ENCODE measurements at regions not wholly inside any gene's neighbourhood (a gene's known extent, or its start where the extent isn't known, plus 50 kb on each side); places are given as distances from the start of the nearest gene placed in this dataset.
"Not testable (repeated sequence)": the region's sequence is repeated elsewhere in the genome, so short reads cannot be mapped to it uniquely, and the experiment has no call there.

- TF ChIP-seq YY1 (IDR thresholded peaks at IDR 0.05; ENCODE audit: insufficient read depth, insufficient read length); SUZ12 (IDR thresholded peaks at IDR 0.05; ENCODE audit: extremely low read depth, insufficient read depth, insufficient read length): not testable (repeated sequence)
Measured at GRCh38 chr4:67412153-67412712, 133.1 kb downstream of the CENPC start.

Measured in NT2/D1 (cell line).